ENCODE measurements at regions not wholly inside any gene's neighbourhood (a gene's known extent, or its start where the extent isn't known, plus 50 kb on each side); places are given as distances from the start of the nearest gene placed in this dataset.

DNA sequence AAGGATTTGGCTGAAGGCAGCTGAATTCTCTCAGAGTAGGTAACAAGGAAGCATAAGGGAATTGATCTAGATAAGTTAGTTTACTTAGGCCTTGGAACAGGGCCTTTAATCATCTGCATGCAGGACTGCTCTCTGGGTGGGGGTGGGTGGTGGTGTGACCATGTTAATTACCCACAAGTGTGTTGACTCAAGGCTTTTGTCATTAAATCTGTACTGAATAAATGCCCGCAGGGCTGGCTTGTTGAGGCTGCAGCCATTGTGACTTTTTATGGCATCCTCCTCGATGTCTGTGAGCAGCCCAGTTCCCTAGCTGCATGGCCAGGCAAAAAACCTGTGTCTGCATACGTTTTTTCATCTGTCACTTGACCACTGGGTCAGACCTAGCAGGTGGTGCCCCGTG lies 63.5 kb upstream of the ASCC3 start:
- TF ChIP-seq CTCF (IDR thresholded peaks at IDR 0.05; ENCODE audit: borderline replicate concordance): no peak
- Histone ChIP-seq H3K4me1 (no peaks in the 10 kb centered on the region), H3K27me3 (ENCODE audit: low read depth) (no peaks in the 10 kb centered on the region), H3K27ac (replicated peaks) (no peak overlapping the region), H3K9me3 (replicated peaks) (peaks cover 40% of the 10 kb centered on the region), H3K4me3 (no peak overlapping the region), H3K36me3 (no peaks in the 10 kb centered on the region)
- intact Hi-C loops (cut with micrococcal nuclease): no loop called here
- DNase-seq: no peak

GRCh38 chr6:100946021-100946540 lies 65.0 kb upstream of the ASCC3 start:
- Histone ChIP-seq H3K9me3 (replicated peaks) (peaks cover 31% of the 10 kb centered on the region), H3K27ac (replicated peaks) (no peak overlapping the region), H3K27me3 (ENCODE audit: low read depth) (no peaks in the 10 kb centered on the region), H3K36me3 (no peaks in the 10 kb centered on the region), H3K4me3 (no peak overlapping the region), H3K4me1 (no peaks in the 10 kb centered on the region)
- no peak for DNase-seq
- intact Hi-C loops (cut with micrococcal nuclease): no loop called here
- TF ChIP-seq CTCF (IDR thresholded peaks at IDR 0.05; ENCODE audit: borderline replicate concordance): no peak

- no peaks in the 10 kb centered on the region for H3K36me3 ChIP-seq
- no peak for TF ChIP-seq CTCF (IDR thresholded peaks at IDR 0.05; ENCODE audit: borderline replicate concordance)
- no peak overlapping the region for H3K27ac ChIP-seq (replicated peaks)
- H3K4me3 ChIP-seq: no peak overlapping the region
- no peaks in the 10 kb centered on the region for H3K4me1 ChIP-seq
- DNase-seq: no peak
- H3K9me3 ChIP-seq (replicated peaks): peaks cover 28% of the 10 kb centered on the region
- H3K27me3 ChIP-seq (ENCODE audit: low read depth): no peaks in the 10 kb centered on the region
- intact Hi-C loops (cut with micrococcal nuclease): no loop called here
These were observed 65.6 kb upstream of the ASCC3 start for GRCh38 chr6:100946711-100947110.

DNA sequence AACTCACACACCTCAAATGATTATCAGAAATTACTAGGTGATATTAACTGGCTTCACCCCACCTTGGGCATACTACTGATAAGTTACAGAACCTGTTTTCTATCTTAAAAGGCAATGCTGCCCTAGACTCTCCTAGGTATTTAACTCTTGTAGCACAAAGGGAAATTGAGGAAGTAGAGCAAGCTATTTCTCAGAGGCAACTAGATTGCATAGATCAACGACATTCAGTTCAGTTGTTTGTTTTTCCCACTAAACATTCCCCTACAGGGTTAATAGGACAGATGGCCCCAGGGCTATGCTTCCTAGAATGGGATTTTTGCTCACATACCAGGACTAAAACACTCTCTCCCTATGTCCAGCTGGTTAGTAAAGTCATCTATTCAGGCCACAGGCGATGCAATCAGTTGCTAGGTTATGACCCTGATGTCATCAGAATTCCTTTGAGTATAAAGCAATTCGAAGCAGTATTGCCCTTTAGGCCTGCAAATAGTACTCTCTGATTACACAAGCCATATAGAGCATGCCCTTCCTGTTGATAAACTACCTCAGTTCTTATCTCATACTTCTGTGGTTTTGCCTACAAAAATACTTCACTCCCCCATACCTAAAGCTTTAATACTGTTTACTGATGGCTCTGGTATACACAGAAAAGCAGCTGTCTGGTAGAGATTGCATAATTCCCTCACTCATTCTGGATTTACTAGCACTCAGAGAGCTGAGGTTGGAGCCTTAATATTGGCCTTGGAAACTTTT lies 67.4 kb upstream of the ASCC3 start:
- intact Hi-C loops (cut with micrococcal nuclease): no loop called here
- Histone ChIP-seq H3K4me1 (no peaks in the 10 kb centered on the region), H3K4me3 (no peak overlapping the region), H3K9me3 (replicated peaks) (peaks cover 28% of the 10 kb centered on the region), H3K36me3 (no peaks in the 10 kb centered on the region), H3K27ac (replicated peaks) (no peak overlapping the region), H3K27me3 (ENCODE audit: low read depth) (no peaks in the 10 kb centered on the region)
- TF ChIP-seq CTCF (IDR thresholded peaks at IDR 0.05; ENCODE audit: borderline replicate concordance): no peak
- no peak for DNase-seq

DNA sequence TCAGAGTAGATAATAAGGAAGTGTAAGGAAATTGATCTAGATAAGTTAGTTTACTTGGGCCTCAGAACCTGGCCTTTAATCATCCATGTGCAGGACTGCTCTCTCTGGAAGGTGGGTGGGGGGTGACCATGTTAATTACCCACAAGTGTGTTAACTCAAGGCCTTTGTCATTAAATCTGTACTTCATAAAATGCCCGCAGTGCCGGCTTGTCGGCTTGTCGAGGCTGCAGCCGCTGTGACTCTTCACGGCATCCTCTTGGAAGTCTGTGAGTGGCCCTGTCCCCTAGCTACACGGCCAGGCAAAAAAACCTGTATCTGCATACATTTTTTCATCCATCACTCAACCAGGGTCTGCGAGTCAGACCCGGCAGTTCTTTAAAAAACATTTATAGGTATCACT lies 70.9 kb upstream of the ASCC3 start:
- Histone ChIP-seq H3K4me3 (no peak overlapping the region), H3K27me3 (ENCODE audit: low read depth) (no peaks in the 10 kb centered on the region), H3K27ac (replicated peaks) (no peak overlapping the region), H3K36me3 (no peaks in the 10 kb centered on the region), H3K4me1 (no peaks in the 10 kb centered on the region), H3K9me3 (replicated peaks) (peaks cover 22% of the 10 kb centered on the region)
- no peak for TF ChIP-seq CTCF (IDR thresholded peaks at IDR 0.05; ENCODE audit: borderline replicate concordance)
- DNase-seq: no peak
- intact Hi-C loops (cut with micrococcal nuclease): no loop called here
